ENCODE measurements at regions not wholly inside any gene's neighbourhood (a gene's known extent, or its start where the extent isn't known, plus 50 kb on each side); places are given as distances from the start of the nearest gene placed in this dataset.

- no peaks in the 10 kb centered on the region for H3K79me1 ChIP-seq (ENCODE audit: low read depth, low read length)
- no peaks in the 10 kb centered on the region for H3K4me1 ChIP-seq (ENCODE audit: control insufficient read depth in 2 of 2, insufficient read depth in 1 of 2, low read depth in 1 of 2, low read length in 2 of 2)
- H3K4me2 ChIP-seq (ENCODE audit: insufficient read depth, low read length, poor library complexity, severe bottlenecking), result no peak overlapping the region
- no peak overlapping the region for H3K4ac ChIP-seq (ENCODE audit: low read length)
- H4K91ac ChIP-seq (ENCODE audit: low read depth, low read length, poor library complexity), result no peak overlapping the region
- no peak overlapping the region for H3K9ac ChIP-seq (ENCODE audit: low read depth, low read length, poor library complexity)
- no peak overlapping the region for H3K27ac ChIP-seq (replicated peaks; ENCODE audit: low read length)
- H2BK15ac ChIP-seq (ENCODE audit: low read length), result no peak overlapping the region
- no peak overlapping the region for H4K8ac ChIP-seq (ENCODE audit: low read depth, low read length)
- H3K18ac ChIP-seq (ENCODE audit: low read length), result no peak overlapping the region
- H2AK5ac ChIP-seq (ENCODE audit: low read depth, low read length), result no peak overlapping the region
- H2BK12ac ChIP-seq (ENCODE audit: low read length), result no peak overlapping the region
- WGBS, 2 donors (ENCODE audit: extremely low coverage in 2 of 2, insufficient read length in 2 of 2, insufficient replicate concordance in 1 of 2), result no CpG with 5 or more reads among the region's 2 CpGs
- no peak overlapping the region for H3K23ac ChIP-seq (ENCODE audit: low read depth, low read length, poor library complexity)
- no peaks in the 10 kb centered on the region for H3K9me3 ChIP-seq (replicated peaks in 1 of 2; ENCODE audit: control insufficient read depth in 2 of 2, insufficient read depth in 1 of 2, low read depth in 1 of 2, low read length in 2 of 2)
- DNase-seq (ENCODE audit: low spot score), result no peak
- H3K14ac ChIP-seq (ENCODE audit: low read length), result no peak overlapping the region
- no peak overlapping the region for H3K4me3 ChIP-seq (ENCODE audit: low read length in 2 of 2)
- H3K27me3 ChIP-seq (ENCODE audit: control insufficient read depth in 3 of 3, insufficient read depth in 3 of 3, low read depth in 1 of 3, low read length in 3 of 3), result no peaks in the 10 kb centered on the region
- no peaks in the 10 kb centered on the region for H3K36me3 ChIP-seq (replicated peaks in 1 of 2; ENCODE audit: control insufficient read depth in 2 of 2, insufficient read depth in 2 of 2, low read length in 2 of 2)
- no peak overlapping the region for H2BK120ac ChIP-seq (ENCODE audit: low read depth, low read length)
- H2AFZ ChIP-seq (ENCODE audit: low read length), result no peak overlapping the region
- no peak overlapping the region for H2BK5ac ChIP-seq (ENCODE audit: low read length)
Measured at GRCh38 chr10:56472978-56473377, 111.9 kb upstream of the ZWINT start.

DNA sequence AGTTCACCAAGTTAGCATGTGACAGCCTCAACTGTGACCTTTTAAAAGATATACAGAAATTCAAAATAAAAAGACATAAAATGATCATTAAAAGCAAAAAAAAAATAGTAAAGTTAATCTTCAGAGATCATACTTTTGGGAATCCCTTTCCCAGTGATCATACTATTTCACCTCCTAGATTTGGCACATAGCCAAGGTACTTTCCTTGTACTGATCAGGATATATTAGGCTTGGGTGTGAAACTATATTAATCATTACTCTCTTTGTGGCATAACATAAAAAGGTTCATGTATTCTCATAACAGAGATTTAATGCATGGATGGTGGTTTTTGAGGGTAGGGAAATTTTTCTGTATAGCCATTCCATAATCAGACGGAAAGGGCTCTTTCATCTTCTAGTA lies 109.6 kb upstream of the ZWINT start:
- Histone ChIP-seq H2AFZ (ENCODE audit: low read length) (no peak overlapping the region), H3K36me3 (replicated peaks in 1 of 2; ENCODE audit: control insufficient read depth in 2 of 2, insufficient read depth in 2 of 2, low read length in 2 of 2) (no peaks in the 10 kb centered on the region), H2BK120ac (ENCODE audit: low read depth, low read length) (no peak overlapping the region), H3K4me3 (ENCODE audit: low read length in 2 of 2) (no peak overlapping the region), H3K18ac (ENCODE audit: low read length) (no peak overlapping the region), H3K14ac (ENCODE audit: low read length) (no peak overlapping the region), H3K9me3 (replicated peaks in 1 of 2; ENCODE audit: control insufficient read depth in 2 of 2, insufficient read depth in 1 of 2, low read depth in 1 of 2, low read length in 2 of 2) (no peaks in the 10 kb centered on the region), H2BK12ac (ENCODE audit: low read length) (no peak overlapping the region), H3K4me1 (ENCODE audit: control insufficient read depth in 2 of 2, insufficient read depth in 1 of 2, low read depth in 1 of 2, low read length in 2 of 2) (no peaks in the 10 kb centered on the region), H3K27me3 (ENCODE audit: control insufficient read depth in 3 of 3, insufficient read depth in 3 of 3, low read depth in 1 of 3, low read length in 3 of 3) (no peaks in the 10 kb centered on the region), H3K9ac (ENCODE audit: low read depth, low read length, poor library complexity) (no peak overlapping the region), H2BK15ac (ENCODE audit: low read length) (no peak overlapping the region), H4K91ac (ENCODE audit: low read depth, low read length, poor library complexity) (no peak overlapping the region), H4K8ac (ENCODE audit: low read depth, low read length) (no peak overlapping the region), H3K4me2 (ENCODE audit: insufficient read depth, low read length, poor library complexity, severe bottlenecking) (no peak overlapping the region), H3K27ac (replicated peaks; ENCODE audit: low read length) (no peak overlapping the region), H3K23ac (ENCODE audit: low read depth, low read length, poor library complexity) (no peak overlapping the region), H3K4ac (ENCODE audit: low read length) (no peak overlapping the region), H2BK5ac (ENCODE audit: low read length) (no peak overlapping the region), H2AK5ac (ENCODE audit: low read depth, low read length) (no peak overlapping the region), H3K79me1 (ENCODE audit: low read depth, low read length) (no peaks in the 10 kb centered on the region)
- WGBS, 2 donors (ENCODE audit: extremely low coverage in 2 of 2, insufficient read length in 2 of 2, insufficient replicate concordance in 1 of 2), result no CpG with 5 or more reads among the region's 1 CpG
- no peak for DNase-seq (ENCODE audit: low spot score)

- no peak overlapping the region for H2BK12ac ChIP-seq (ENCODE audit: low read length)
- no peak overlapping the region for H3K4ac ChIP-seq (ENCODE audit: low read length)
- H3K4me3 ChIP-seq (ENCODE audit: low read length in 2 of 2), result no peak overlapping the region
- no peaks in the 10 kb centered on the region for H3K4me1 ChIP-seq (ENCODE audit: control insufficient read depth in 2 of 2, insufficient read depth in 1 of 2, low read depth in 1 of 2, low read length in 2 of 2)
- no peak overlapping the region for H3K14ac ChIP-seq (ENCODE audit: low read length)
- H3K27me3 ChIP-seq (ENCODE audit: control insufficient read depth in 3 of 3, insufficient read depth in 3 of 3, low read depth in 1 of 3, low read length in 3 of 3), result no peaks in the 10 kb centered on the region
- no peak overlapping the region for H2BK15ac ChIP-seq (ENCODE audit: low read length)
- no peaks in the 10 kb centered on the region for H3K9me3 ChIP-seq (replicated peaks in 1 of 2; ENCODE audit: control insufficient read depth in 2 of 2, insufficient read depth in 1 of 2, low read depth in 1 of 2, low read length in 2 of 2)
- H2AK5ac ChIP-seq (ENCODE audit: low read depth, low read length), result no peak overlapping the region
- H2BK5ac ChIP-seq (ENCODE audit: low read length), result no peak overlapping the region
- no peak overlapping the region for H3K23ac ChIP-seq (ENCODE audit: low read depth, low read length, poor library complexity)
- no peak overlapping the region for H3K18ac ChIP-seq (ENCODE audit: low read length)
- H3K9ac ChIP-seq (ENCODE audit: low read depth, low read length, poor library complexity), result no peak overlapping the region
- no peak overlapping the region for H2BK120ac ChIP-seq (ENCODE audit: low read depth, low read length)
- no peak overlapping the region for H4K8ac ChIP-seq (ENCODE audit: low read depth, low read length)
- no peak overlapping the region for H3K4me2 ChIP-seq (ENCODE audit: insufficient read depth, low read length, poor library complexity, severe bottlenecking)
- no peak overlapping the region for H4K91ac ChIP-seq (ENCODE audit: low read depth, low read length, poor library complexity)
- H3K36me3 ChIP-seq (replicated peaks in 1 of 2; ENCODE audit: control insufficient read depth in 2 of 2, insufficient read depth in 2 of 2, low read length in 2 of 2), result no peaks in the 10 kb centered on the region
- H3K27ac ChIP-seq (replicated peaks; ENCODE audit: low read length), result no peak overlapping the region
- H3K79me1 ChIP-seq (ENCODE audit: low read depth, low read length), result no peaks in the 10 kb centered on the region
- DNase-seq (ENCODE audit: low spot score), result no peak
- H2AFZ ChIP-seq (ENCODE audit: low read length), result no peak overlapping the region
Measured at GRCh38 chr10:56469482-56469881, 108.4 kb upstream of the ZWINT start.

GRCh38 chr10:56466005-56466404 lies 104.9 kb upstream of the ZWINT start:
- Histone ChIP-seq H2BK12ac (ENCODE audit: low read length) (no peak overlapping the region), H3K36me3 (replicated peaks in 1 of 2; ENCODE audit: control insufficient read depth in 2 of 2, insufficient read depth in 2 of 2, low read length in 2 of 2) (no peaks in the 10 kb centered on the region), H3K4me3 (ENCODE audit: low read length in 2 of 2) (no peak overlapping the region), H4K91ac (ENCODE audit: low read depth, low read length, poor library complexity) (no peak overlapping the region), H3K9me3 (replicated peaks in 1 of 2; ENCODE audit: control insufficient read depth in 2 of 2, insufficient read depth in 1 of 2, low read depth in 1 of 2, low read length in 2 of 2) (no peaks in the 10 kb centered on the region), H2BK15ac (ENCODE audit: low read length) (no peak overlapping the region), H2BK120ac (ENCODE audit: low read depth, low read length) (no peak overlapping the region), H3K14ac (ENCODE audit: low read length) (no peak overlapping the region), H3K27me3 (ENCODE audit: control insufficient read depth in 3 of 3, insufficient read depth in 3 of 3, low read depth in 1 of 3, low read length in 3 of 3) (no peaks in the 10 kb centered on the region), H4K8ac (ENCODE audit: low read depth, low read length) (no peak overlapping the region), H2BK5ac (ENCODE audit: low read length) (no peak overlapping the region), H3K4ac (ENCODE audit: low read length) (no peak overlapping the region), H3K4me1 (ENCODE audit: control insufficient read depth in 2 of 2, insufficient read depth in 1 of 2, low read depth in 1 of 2, low read length in 2 of 2) (no peaks in the 10 kb centered on the region), H3K79me1 (ENCODE audit: low read depth, low read length) (no peaks in the 10 kb centered on the region), H2AFZ (ENCODE audit: low read length) (no peak overlapping the region), H3K4me2 (ENCODE audit: insufficient read depth, low read length, poor library complexity, severe bottlenecking) (no peak overlapping the region), H3K18ac (ENCODE audit: low read length) (no peak overlapping the region), H3K27ac (replicated peaks; ENCODE audit: low read length) (no peak overlapping the region), H3K9ac (ENCODE audit: low read depth, low read length, poor library complexity) (no peak overlapping the region), H2AK5ac (ENCODE audit: low read depth, low read length) (no peak overlapping the region), H3K23ac (ENCODE audit: low read depth, low read length, poor library complexity) (no peak overlapping the region)
- no peak for DNase-seq (ENCODE audit: low spot score)
- WGBS, 2 donors (ENCODE audit: extremely low coverage in 2 of 2, insufficient read length in 2 of 2, insufficient replicate concordance in 1 of 2), result no CpG with 5 or more reads among the region's 6 CpGs
